ENCODE measurements at regions not wholly inside any gene's neighbourhood (a gene's known extent, or its start where the extent isn't known, plus 50 kb on each side); places are given as distances from the start of the nearest gene placed in this dataset.

DNA sequence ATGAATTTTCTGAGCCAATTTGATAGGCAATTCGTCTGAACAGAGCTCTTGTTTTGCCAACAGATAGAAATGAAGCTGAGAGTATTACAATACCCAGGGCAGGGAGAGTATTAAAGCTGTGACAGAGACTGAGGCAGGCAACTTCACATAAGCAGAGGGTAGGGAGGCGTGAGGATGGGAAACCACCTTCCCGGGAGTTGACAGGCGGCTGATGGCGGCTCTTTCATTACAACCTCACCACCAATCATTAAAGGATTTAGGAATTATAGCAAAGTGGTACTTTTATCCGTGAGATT lies 73.3 kb downstream of the CD83 start:
- TF ChIP-seq EZH2phosphoT487 (IDR thresholded peaks at IDR 0.05; ENCODE audit: insufficient read depth, low read depth) (no peak), EZH2 (IDR thresholded peaks at IDR 0.05; ENCODE audit: insufficient read depth, poor library complexity, severe bottlenecking) (no peak)

Measured in GM23248 (cell line).